ENCODE measurements at regions not wholly inside any gene's neighbourhood (a gene's known extent, or its start where the extent isn't known, plus 50 kb on each side); places are given as distances from the start of the nearest gene placed in this dataset.

GRCh38 chr4:30837131-30837539 lies 117.0 kb downstream of the PCDH7 start:
- Histone ChIP-seq H2AFZ (replicated peaks) (no peak overlapping the region), H3K27ac (no peak overlapping the region), H4K20me1 (ENCODE audit: low read depth) (no peaks in the 10 kb centered on the region), H3K4me1 (peaks cover 24% of the 10 kb centered on the region), H3F3A (ENCODE audit: low read depth) (peaks cover 9% of the 10 kb centered on the region), H3K79me2 (ENCODE audit: low read depth) (no peaks in the 10 kb centered on the region), H3K27me3 (no peaks in the 10 kb centered on the region), H3K36me3 (no peaks in the 10 kb centered on the region), H3K4me2 (peak overlapping the region; percentile 49), H3K4me3 (no peak overlapping the region), H3K9me3 (ENCODE audit: low read depth) (no peaks in the 10 kb centered on the region), H3K9ac (no peak overlapping the region)
- H3K4me3 Mint-ChIP-seq = peak overlapping the region; percentile 6
- no peaks in the 10 kb centered on the region for H3K36me3 Mint-ChIP-seq
- H3K27ac Mint-ChIP-seq = peak overlapping the region; percentile 55
- peak; percentile 67 for DNase-seq (ENCODE audit: low spot score)
- peaks cover 72% of the 10 kb centered on the region for H3K4me1 Mint-ChIP-seq
- no peaks in the 10 kb centered on the region for H3K9me3 Mint-ChIP-seq
- H3K27me3 Mint-ChIP-seq (ENCODE audit: insufficient read depth, low read depth) = no peaks in the 10 kb centered on the region
- TF ChIP-seq EZH2 (IDR thresholded peaks at IDR 0.05) (no peak), EZH2phosphoT487 (IDR thresholded peaks at IDR 0.05) (no peak), CTCF (IDR thresholded peaks at IDR 0.05) (no peak)

DNA sequence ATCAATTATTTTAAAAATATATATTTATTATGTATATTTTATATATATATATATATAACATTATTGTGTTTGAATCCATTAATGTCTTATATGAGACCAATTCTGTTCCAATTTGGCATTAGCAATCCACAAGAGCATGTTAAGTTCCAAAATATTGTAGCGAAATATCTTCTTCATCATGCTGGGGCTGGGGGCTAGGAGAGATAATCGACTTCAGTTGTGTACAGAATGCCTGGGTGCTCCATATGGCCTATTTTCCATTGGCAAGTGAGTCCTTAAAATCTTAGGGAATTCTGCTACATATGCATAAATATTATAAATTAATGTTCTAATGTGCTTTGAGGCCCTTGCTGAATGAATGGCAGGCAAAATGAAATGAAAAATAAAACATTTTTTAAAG lies 117.7 kb downstream of the PCDH7 start:
- Histone ChIP-seq H3K36me3 (no peaks in the 10 kb centered on the region), H3K4me3 (no peak overlapping the region), H3K79me2 (ENCODE audit: low read depth) (no peaks in the 10 kb centered on the region), H4K20me1 (ENCODE audit: low read depth) (no peaks in the 10 kb centered on the region), H2AFZ (replicated peaks) (no peak overlapping the region), H3K27ac (peak overlapping the region; percentile 69), H3F3A (ENCODE audit: low read depth) (peaks cover 9% of the 10 kb centered on the region), H3K4me1 (peaks cover 24% of the 10 kb centered on the region), H3K4me2 (peak overlapping the region; percentile 57), H3K9me3 (ENCODE audit: low read depth) (no peaks in the 10 kb centered on the region), H3K9ac (no peak overlapping the region), H3K27me3 (no peaks in the 10 kb centered on the region)
- no peak for TF ChIP-seq EZH2phosphoT487 (IDR thresholded peaks at IDR 0.05)
- TF ChIP-seq EZH2 (IDR thresholded peaks at IDR 0.05) = no peak
- TF ChIP-seq CTCF (IDR thresholded peaks at IDR 0.05) = no peak
- peaks cover 69% of the 10 kb centered on the region for H3K4me1 Mint-ChIP-seq
- no peaks in the 10 kb centered on the region for H3K27me3 Mint-ChIP-seq (ENCODE audit: insufficient read depth, low read depth)
- no peak overlapping the region for H3K4me3 Mint-ChIP-seq
- H3K36me3 Mint-ChIP-seq = no peaks in the 10 kb centered on the region
- no peak for DNase-seq (ENCODE audit: low spot score)
- no peak overlapping the region for H3K27ac Mint-ChIP-seq
- no peaks in the 10 kb centered on the region for H3K9me3 Mint-ChIP-seq

- DNase-seq (ENCODE audit: low spot score) = peak; percentile 51
- Histone ChIP-seq H3K4me1 (peaks cover 24% of the 10 kb centered on the region), H3K9me3 (ENCODE audit: low read depth) (no peaks in the 10 kb centered on the region), H3K36me3 (no peaks in the 10 kb centered on the region), H3K27me3 (no peaks in the 10 kb centered on the region), H3K27ac (peak overlapping the region; percentile 69), H3F3A (ENCODE audit: low read depth) (peaks cover 9% of the 10 kb centered on the region), H3K4me3 (no peak overlapping the region), H3K4me2 (peak overlapping the region; percentile 57), H3K9ac (no peak overlapping the region), H4K20me1 (ENCODE audit: low read depth) (no peaks in the 10 kb centered on the region), H2AFZ (replicated peaks) (no peak overlapping the region), H3K79me2 (ENCODE audit: low read depth) (no peaks in the 10 kb centered on the region)
- Mint-ChIP-seq H3K4me1 (peaks cover 65% of the 10 kb centered on the region), H3K27ac (no peak overlapping the region), H3K27me3 (ENCODE audit: insufficient read depth, low read depth) (no peaks in the 10 kb centered on the region), H3K4me3 (no peak overlapping the region), H3K36me3 (no peaks in the 10 kb centered on the region), H3K9me3 (no peaks in the 10 kb centered on the region)
- TF ChIP-seq EZH2 (IDR thresholded peaks at IDR 0.05) (no peak), CTCF (IDR thresholded peaks at IDR 0.05) (no peak), EZH2phosphoT487 (IDR thresholded peaks at IDR 0.05) (no peak)
Observed at GRCh38 chr4:30838331-30838730, 118.2 kb downstream of the PCDH7 start.

All from neural progenitor cell (in vitro differentiated cells).